Adrenal gland (tissue), 9 donors: ENCODE measurements at regions not wholly inside any gene's neighbourhood (a gene's known extent, or its start where the extent isn't known, plus 50 kb on each side); places are given as distances from the start of the nearest gene placed in this dataset.
"Not testable (repeated sequence)": the region's sequence is repeated elsewhere in the genome, so short reads cannot be mapped to it uniquely, and the experiment has no call there.

Experiments
- DNase-seq, 7 donors: peaks; one replicate each; pipeline ENCODE4 v3.0.0-alpha.2; 2019 to 2020
- H3K27ac ChIP-seq, 5 donors: fragments of 200-600 bp; sonication (generic) in 4 of 5; 1 replicate in 3 of 5; 2 replicates in 2 of 5; pipeline versions ENCODE4 v1.5.1 to v1.8.0; 2016 to 2020; ENCODE audit warnings: mild to moderate bottlenecking in 1 of 5
- H3K27me3 ChIP-seq: fragments of 200-600 bp; 2 replicates; pipeline ENCODE4 v1.8.0; 2021
- H3K36me3 ChIP-seq, 2 donors: fragments of 200-600 bp; replicated peaks in 1 of 2; 1 replicate in 1 of 2; 2 replicates in 1 of 2; pipeline versions ENCODE4 v1.5.1 to v1.8.0; 2018 to 2022
- H3K4me1 ChIP-seq, 2 donors: fragments of 200-600 bp; replicated peaks in 1 of 2; 1 replicate in 1 of 2; 2 replicates in 1 of 2; pipeline versions ENCODE4 v1.5.1 to v1.8.0; 2018 to 2021
- H3K4me3 ChIP-seq, 4 donors: fragments of 200-600 bp; sonication (generic) in 3 of 4; one replicate each; pipeline ENCODE4 v1.5.1; 2016 to 2018
- H3K9me3 ChIP-seq, 3 donors: fragments of 200-600 bp; sonication (generic) in 1 of 3; replicated peaks in 1 of 3; 1 replicate in 2 of 3; 2 replicates in 1 of 3; pipeline versions ENCODE4 v1.5.1 to v1.8.0; 2016 to 2021
- POLR2A ChIP-seq, 2 donors: fragments of 450-650 bp; IDR thresholded peaks; one replicate each; pipeline ENCODE4 v1.6.1; 2017; ENCODE audit warnings: antibody characterized with exemption in 2 of 2, mild to moderate bottlenecking in 2 of 2, moderate library complexity in 1 of 2
- WGBS, 4 donors: extraction: QIAGEN DNeasy Blood & Tissue Kit in 2 of 4; methylation state at CpG; one replicate each; pipeline versions ENCODE4 v1.1.5 to v1.1.7; 2013 to 2017; 5-methylcytosine and 5-hydroxymethylcytosine counted together
- intact Hi-C, 2 donors: fragments of 100-400 bp; cut with DNase I; formaldehyde crosslinking; loops; one replicate each; pipeline versions ENCODE4 v1.14.1 to v1.15.0; 2022 to 2023
- TF ChIP-seq, protein P1 (sequence below), 6 experiments: fragments of 450-650 bp in 4 of 6; fragments of 200-600 bp in 2 of 6; sonication (generic) in 1 of 6; IDR thresholded peaks; 1 replicate in 5 of 6; 2 replicates in 1 of 6; pipeline versions ENCODE4 v1.5.1 to v1.8.0; 2016 to 2021; ENCODE audit warnings: antibody characterized with exemption in 6 of 6, mild to moderate bottlenecking in 2 of 6, moderate library complexity in 1 of 6
- donor health status: healthy with polysubstance abuse.
- donor health status: Bipolar disorder and iron deficiency.
- donor health status: DM: yes; HTN: yes; CAD: no.
- donor health status: DM: no; HTN: no; CAD: no.
- donor health status: DM: no; HTN: no; CAD: no.

DNA sequence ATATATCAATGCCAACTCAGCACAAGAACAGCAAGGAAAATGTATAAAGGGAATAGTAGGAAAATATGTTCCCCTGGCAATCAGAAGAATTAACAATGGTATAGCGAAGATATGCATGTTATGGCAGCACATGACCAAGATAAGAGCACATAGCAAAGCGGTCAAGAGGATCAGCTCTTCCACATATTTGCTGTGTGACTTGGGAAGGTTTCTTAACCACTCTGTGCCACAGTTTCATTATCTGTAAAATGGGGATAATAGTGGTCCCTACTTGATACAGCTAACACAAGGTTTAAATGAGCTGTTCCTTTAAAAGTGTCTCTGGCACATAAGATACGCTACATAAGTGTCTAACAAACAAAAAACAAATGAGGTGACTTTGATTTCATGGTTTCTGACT lies 77.9 kb upstream of the PIP5K1B start:
- intact Hi-C loops, result no loop called here

DNA sequence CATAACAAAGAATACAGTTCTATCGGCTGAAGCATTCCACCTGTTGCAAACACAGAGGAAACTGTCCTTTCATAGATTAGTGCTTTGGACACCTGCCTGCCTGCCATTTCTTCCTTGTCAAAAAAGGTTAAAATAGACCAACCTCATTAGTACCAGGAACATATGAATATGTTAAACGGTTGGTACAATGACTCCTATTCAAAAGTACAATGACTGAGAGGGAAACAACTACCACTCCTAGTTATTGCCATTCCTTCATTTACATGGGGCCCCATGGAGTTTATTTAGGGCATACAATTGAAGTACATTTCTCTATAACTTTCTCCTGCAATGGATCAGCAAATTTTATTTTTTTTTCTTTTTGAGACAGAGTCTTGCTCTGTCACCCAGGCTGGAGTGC lies 77.4 kb upstream of the PIP5K1B start:
- H3K27me3 ChIP-seq, result no peaks in the 10 kb centered on the region
- DNase-seq, result no peak
- H3K9me3 ChIP-seq, result no peaks in the 10 kb centered on the region
- intact Hi-C loops, result no loop called here
- TF ChIP-seq POLR2A (IDR thresholded peaks at IDR 0.05), result no peak
- TF ChIP-seq, protein P1, sequence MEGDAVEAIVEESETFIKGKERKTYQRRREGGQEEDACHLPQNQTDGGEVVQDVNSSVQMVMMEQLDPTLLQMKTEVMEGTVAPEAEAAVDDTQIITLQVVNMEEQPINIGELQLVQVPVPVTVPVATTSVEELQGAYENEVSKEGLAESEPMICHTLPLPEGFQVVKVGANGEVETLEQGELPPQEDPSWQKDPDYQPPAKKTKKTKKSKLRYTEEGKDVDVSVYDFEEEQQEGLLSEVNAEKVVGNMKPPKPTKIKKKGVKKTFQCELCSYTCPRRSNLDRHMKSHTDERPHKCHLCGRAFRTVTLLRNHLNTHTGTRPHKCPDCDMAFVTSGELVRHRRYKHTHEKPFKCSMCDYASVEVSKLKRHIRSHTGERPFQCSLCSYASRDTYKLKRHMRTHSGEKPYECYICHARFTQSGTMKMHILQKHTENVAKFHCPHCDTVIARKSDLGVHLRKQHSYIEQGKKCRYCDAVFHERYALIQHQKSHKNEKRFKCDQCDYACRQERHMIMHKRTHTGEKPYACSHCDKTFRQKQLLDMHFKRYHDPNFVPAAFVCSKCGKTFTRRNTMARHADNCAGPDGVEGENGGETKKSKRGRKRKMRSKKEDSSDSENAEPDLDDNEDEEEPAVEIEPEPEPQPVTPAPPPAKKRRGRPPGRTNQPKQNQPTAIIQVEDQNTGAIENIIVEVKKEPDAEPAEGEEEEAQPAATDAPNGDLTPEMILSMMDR (IDR thresholded peaks at IDR 0.05), result no peak
- no peak overlapping the region for H3K27ac ChIP-seq
- 67 to 77% (median 70%) methylated on average over 2 of the region's 2 CpGs for WGBS, 4 donors
- H3K36me3 ChIP-seq, result no peaks in the 10 kb centered on the region
- H3K4me1 ChIP-seq, result no peaks in the 10 kb centered on the region
- H3K4me3 ChIP-seq, result no peak overlapping the region

More for the DNA sequence above, 77.9 kb upstream of the PIP5K1B start:
- H3K4me3 ChIP-seq, result no peak overlapping the region
- no peak overlapping the region for H3K27ac ChIP-seq
- no peak for TF ChIP-seq POLR2A (IDR thresholded peaks at IDR 0.05)
- TF ChIP-seq, protein P1 (IDR thresholded peaks at IDR 0.05), result no peak
- DNase-seq, result no peak
- no peaks in the 10 kb centered on the region for H3K9me3 ChIP-seq
- no peaks in the 10 kb centered on the region for H3K27me3 ChIP-seq
- H3K36me3 ChIP-seq, result no peaks in the 10 kb centered on the region
- H3K4me1 ChIP-seq, result no peaks in the 10 kb centered on the region
- WGBS, 4 donors, result 93 to 96% (median 95%) methylated on average over 3 of the region's 3 CpGs

DNA sequence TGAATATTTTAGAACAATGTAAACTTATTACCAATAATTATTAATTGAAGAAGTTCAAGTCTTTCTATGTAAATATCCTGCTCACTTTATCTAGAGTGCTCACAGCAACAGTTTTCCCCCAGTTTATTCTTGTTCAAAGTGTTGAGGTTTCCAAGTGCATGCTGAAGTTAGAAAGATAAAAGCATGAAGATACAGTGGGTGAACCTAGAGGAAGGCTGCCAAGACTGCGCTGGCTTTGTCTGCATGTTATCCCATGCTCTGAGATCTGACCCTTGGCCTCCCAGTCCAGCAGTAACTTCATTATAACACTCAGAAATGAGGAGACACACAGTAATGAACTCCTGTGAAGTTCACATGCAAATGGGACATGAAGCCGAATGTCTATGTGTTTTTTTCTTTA lies 76.0 kb upstream of the PIP5K1B start:
- Histone ChIP-seq H3K9me3 (no peaks in the 10 kb centered on the region), H3K4me3 (no peak overlapping the region), H3K27me3 (no peaks in the 10 kb centered on the region), H3K36me3 (no peaks in the 10 kb centered on the region), H3K4me1 (no peaks in the 10 kb centered on the region), H3K27ac (no peak overlapping the region)
- intact Hi-C loops, result no loop called here
- TF ChIP-seq POLR2A (IDR thresholded peaks at IDR 0.05), result no peak
- 80 to 88% (median 84%) methylated on average over 2 of the region's 2 CpGs for WGBS, 4 donors
- DNase-seq, result no peak

DNA sequence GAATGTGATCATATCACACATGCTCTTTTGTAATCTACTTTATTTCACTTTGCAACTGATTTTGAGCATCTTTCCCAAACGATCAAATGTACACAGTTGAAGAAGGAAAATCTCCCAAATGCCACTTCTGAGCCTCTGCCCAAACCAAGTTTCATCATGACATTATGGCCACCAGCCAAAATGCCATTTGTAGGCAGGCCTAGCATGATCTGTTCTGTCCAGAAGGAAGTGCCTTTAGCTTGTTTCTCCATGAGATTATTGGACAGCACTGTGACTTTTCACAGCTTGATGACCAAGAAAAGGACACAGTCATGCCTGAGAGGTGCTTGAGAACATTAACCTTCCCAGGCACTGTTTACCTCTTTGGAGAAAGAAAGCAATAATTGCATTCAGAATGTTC lies 73.2 kb upstream of the PIP5K1B start:
- 74 to 90% (median 78%) methylated on average over 1 of the region's 1 CpG for WGBS, 4 donors
- Histone ChIP-seq H3K9me3 (no peaks in the 10 kb centered on the region), H3K4me1 (no peaks in the 10 kb centered on the region), H3K4me3 (no peak overlapping the region), H3K27ac (no peak overlapping the region), H3K27me3 (no peaks in the 10 kb centered on the region), H3K36me3 (no peaks in the 10 kb centered on the region)
- TF ChIP-seq, protein P1 (IDR thresholded peaks at IDR 0.05), result no peak
- no peak for TF ChIP-seq POLR2A (IDR thresholded peaks at IDR 0.05)
- intact Hi-C loops, result no loop called here
- DNase-seq, result no peak

DNA sequence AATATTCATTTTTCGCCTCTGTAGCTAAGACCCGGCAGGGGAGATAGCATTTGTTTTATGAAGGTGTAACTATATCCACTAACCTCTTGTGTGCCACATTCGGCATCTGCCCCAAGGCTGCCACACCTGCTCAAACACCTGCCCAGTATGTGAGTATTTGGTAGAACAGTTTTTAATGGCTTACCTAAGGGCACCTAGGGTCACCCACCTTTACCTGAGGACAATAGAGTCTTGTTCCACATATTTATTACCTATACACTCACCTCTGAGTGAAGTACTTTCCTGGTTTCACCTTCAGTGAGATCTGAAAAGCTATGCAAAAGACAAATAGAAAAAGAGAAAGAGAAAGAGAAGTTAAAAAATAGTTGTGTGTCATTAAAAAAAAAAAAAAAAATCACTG lies 68.0 kb upstream of the PIP5K1B start:
- Histone ChIP-seq H3K9me3 (no peaks in the 10 kb centered on the region), H3K4me1 (no peaks in the 10 kb centered on the region), H3K36me3 (no peaks in the 10 kb centered on the region), H3K4me3 (no peak overlapping the region), H3K27ac (no peak overlapping the region), H3K27me3 (no peaks in the 10 kb centered on the region)
- WGBS, 4 donors, result 86 to 96% (median 92%) methylated on average over 3 of the region's 3 CpGs
- DNase-seq, result no peak
- intact Hi-C loops, result no loop called here
- TF ChIP-seq, protein P1 (IDR thresholded peaks at IDR 0.05), result no peak
- TF ChIP-seq POLR2A (IDR thresholded peaks at IDR 0.05), result no peak

DNA sequence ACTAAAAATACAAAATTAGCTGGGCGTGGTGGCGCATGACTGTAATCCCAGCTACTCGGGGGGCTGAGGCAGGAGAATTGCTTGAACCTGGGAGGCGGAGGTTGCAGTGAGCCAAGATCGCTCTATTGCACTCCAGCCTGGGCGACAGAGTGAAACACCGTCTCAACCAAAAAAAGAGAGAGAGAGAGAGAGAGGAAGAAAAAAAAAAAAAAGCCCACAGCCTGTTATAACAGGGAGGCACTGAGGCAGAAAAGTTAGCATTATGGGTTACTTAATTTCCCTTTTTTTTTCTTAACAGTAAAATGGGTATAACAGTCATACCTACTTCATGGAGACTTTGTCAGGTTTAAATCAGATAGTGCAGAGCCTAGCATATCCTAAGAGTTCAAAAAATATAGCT lies 65.8 kb upstream of the PIP5K1B start:
- H3K27ac ChIP-seq, intact Hi-C loops, H3K4me1 ChIP-seq, H3K36me3 ChIP-seq, DNase-seq, H3K9me3 ChIP-seq, H3K4me3 ChIP-seq, H3K27me3 ChIP-seq: not testable (repeated sequence)
- WGBS, 4 donors, result 87 to 96% (median 93%) methylated on average over 7 of the region's 7 CpGs
